Upper lobe of left lung (tissue), 6 donors: ENCODE measurements at regions not wholly inside any gene's neighbourhood (a gene's known extent, or its start where the extent isn't known, plus 50 kb on each side); places are given as distances from the start of the nearest gene placed in this dataset.

ENCODE experiments used
- ATAC-seq, 2 donors: fragments of 200-7000 bp; cut with Tn5 transposase; one replicate each; pipeline ENCODE4 v1.9.1; 2022; ENCODE audit warnings: mild to moderate bottlenecking in 2 of 2, moderate library complexity in 2 of 2; ENCODE audit not compliant: low FRiP score in 2 of 2
- DNase-seq, 2 donors: peaks; one replicate each; pipeline ENCODE4 v3.0.0-alpha.2; 2019 to 2020
- H3K27ac ChIP-seq, 4 donors: fragments of 200-600 bp; sonication (generic); one replicate each; pipeline ENCODE4 v1.5.1; 2016 to 2019
- H3K27me3 ChIP-seq, 4 donors: fragments of 200-600 bp; sonication (generic); one replicate each; pipeline ENCODE4 v1.5.1; 2017 to 2019
- H3K36me3 ChIP-seq, 4 donors: fragments of 200-600 bp; sonication (generic); one replicate each; pipeline ENCODE4 v1.5.1; 2016 to 2019
- H3K4me1 ChIP-seq, 4 donors: fragments of 200-600 bp; sonication (generic); one replicate each; pipeline ENCODE4 v1.5.1; 2018 to 2019
- H3K4me3 ChIP-seq, 4 donors: fragments of 200-600 bp; sonication (generic); one replicate each; pipeline ENCODE4 v1.5.1; 2017 to 2019; ENCODE audit warnings: mild to moderate bottlenecking in 2 of 4, moderate library complexity in 1 of 4
- H3K9me3 ChIP-seq, 4 donors: fragments of 200-600 bp; sonication (generic); one replicate each; pipeline ENCODE4 v1.5.1; 2018 to 2019
- EP300 ChIP-seq, 4 donors: sonication (generic); formaldehyde crosslinking; IDR thresholded peaks; one replicate each; pipeline ENCODE4 v1.5.1; 2017; ENCODE audit warnings: antibody characterized with exemption in 4 of 4, control low read depth in 2 of 4
- POLR2A ChIP-seq, 4 donors: fragments of 450-650 bp; IDR thresholded peaks; one replicate each; pipeline ENCODE4 v1.5.1; 2016 to 2017; ENCODE audit warnings: antibody characterized with exemption in 4 of 4, mild to moderate bottlenecking in 2 of 4
- POLR2AphosphoS5 ChIP-seq, 2 donors: sonication (generic); formaldehyde crosslinking; IDR thresholded peaks; one replicate each; pipeline ENCODE4 v1.5.1; 2017; ENCODE audit warnings: antibody characterized with exemption in 2 of 2
- WGBS, 2 donors: methylation state at CpG; one replicate each; pipeline ENCODE4 v1.1.5; 2017 to 2018; 5-methylcytosine and 5-hydroxymethylcytosine counted together
- TF ChIP-seq, protein P1 (sequence below), 6 experiments: fragments of 450-650 bp in 4 of 6; fragments of 200-600 bp in 2 of 6; sonication (generic) in 2 of 6; IDR thresholded peaks; one replicate each; pipeline ENCODE4 v1.5.1; 2016 to 2019; ENCODE audit warnings: antibody characterized with exemption in 6 of 6
- donor health status: DM: no; HTN: no; CAD: no; lungs with moderate emphysema.
- donor health status: DM: no; HTN: yes; CAD: no; lungs with severe emphysema.

DNA sequence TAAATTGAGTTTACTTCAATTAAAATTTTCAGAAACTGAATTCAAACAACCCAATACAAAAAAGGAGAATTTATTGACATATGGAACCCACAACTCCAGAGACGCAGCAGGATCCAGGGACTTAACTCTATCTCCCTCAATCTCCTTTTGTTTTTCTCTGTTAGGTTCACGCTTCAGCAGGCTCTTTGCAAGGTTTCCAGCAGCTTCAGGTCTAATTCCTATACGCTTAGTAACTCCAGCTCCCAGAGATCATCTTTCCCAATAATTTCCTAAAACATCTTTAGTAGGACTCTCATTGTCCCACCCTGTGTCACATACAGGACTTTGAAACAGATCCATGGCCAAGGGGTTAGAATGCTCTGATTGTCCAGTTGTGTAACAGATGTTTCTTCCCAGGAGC is 175.2 kb downstream of the RMST start:
- no peak for DNase-seq
- Histone ChIP-seq H3K27ac (no peak overlapping the region), H3K4me3 (no peak overlapping the region), H3K27me3 (no peaks in the 10 kb centered on the region), H3K36me3 (no peaks in the 10 kb centered on the region), H3K4me1 (no peaks in the 10 kb centered on the region), H3K9me3 (no peaks in the 10 kb centered on the region)
- 91% methylated on average over 3 of the region's 3 CpGs for WGBS, 2 donors
- no peak for TF ChIP-seq EP300 (IDR thresholded peaks at IDR 0.05)
- TF ChIP-seq, protein P1, sequence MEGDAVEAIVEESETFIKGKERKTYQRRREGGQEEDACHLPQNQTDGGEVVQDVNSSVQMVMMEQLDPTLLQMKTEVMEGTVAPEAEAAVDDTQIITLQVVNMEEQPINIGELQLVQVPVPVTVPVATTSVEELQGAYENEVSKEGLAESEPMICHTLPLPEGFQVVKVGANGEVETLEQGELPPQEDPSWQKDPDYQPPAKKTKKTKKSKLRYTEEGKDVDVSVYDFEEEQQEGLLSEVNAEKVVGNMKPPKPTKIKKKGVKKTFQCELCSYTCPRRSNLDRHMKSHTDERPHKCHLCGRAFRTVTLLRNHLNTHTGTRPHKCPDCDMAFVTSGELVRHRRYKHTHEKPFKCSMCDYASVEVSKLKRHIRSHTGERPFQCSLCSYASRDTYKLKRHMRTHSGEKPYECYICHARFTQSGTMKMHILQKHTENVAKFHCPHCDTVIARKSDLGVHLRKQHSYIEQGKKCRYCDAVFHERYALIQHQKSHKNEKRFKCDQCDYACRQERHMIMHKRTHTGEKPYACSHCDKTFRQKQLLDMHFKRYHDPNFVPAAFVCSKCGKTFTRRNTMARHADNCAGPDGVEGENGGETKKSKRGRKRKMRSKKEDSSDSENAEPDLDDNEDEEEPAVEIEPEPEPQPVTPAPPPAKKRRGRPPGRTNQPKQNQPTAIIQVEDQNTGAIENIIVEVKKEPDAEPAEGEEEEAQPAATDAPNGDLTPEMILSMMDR (IDR thresholded peaks at IDR 0.05): no peak
- no peak for TF ChIP-seq POLR2A (IDR thresholded peaks at IDR 0.05)
- TF ChIP-seq POLR2AphosphoS5 (IDR thresholded peaks at IDR 0.05): no peak
- no peak for ATAC-seq

DNA sequence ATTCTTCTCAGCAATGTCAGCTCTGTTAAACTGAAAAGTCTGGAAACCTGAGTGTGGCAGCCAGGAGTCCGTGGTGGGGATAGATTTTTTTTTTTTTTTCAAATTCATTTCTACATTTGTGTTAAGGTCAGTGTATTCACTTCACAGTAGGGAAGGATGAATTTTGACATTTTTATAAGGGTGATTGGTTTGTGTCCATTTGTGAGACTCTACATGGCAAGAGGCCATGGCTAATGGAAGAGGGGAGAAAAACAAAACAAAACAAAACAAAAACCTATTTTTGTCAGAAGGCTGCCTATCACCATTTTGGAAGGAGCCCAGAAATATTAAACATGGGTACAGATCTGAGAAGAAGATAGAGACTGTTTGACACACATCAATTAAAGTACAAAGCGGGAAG is 176.1 kb downstream of the RMST start:
- H3K4me1 ChIP-seq: no peaks in the 10 kb centered on the region
- H3K27ac ChIP-seq: no peak overlapping the region
- no peak overlapping the region for H3K4me3 ChIP-seq
- no peaks in the 10 kb centered on the region for H3K27me3 ChIP-seq
- H3K36me3 ChIP-seq: no peaks in the 10 kb centered on the region
- no peak for TF ChIP-seq POLR2AphosphoS5 (IDR thresholded peaks at IDR 0.05)
- ATAC-seq (no peak), DNase-seq (no peak)
- no peaks in the 10 kb centered on the region for H3K9me3 ChIP-seq
- 63 to 81% methylated on average over 2 of the region's 2 CpGs for WGBS, 2 donors

DNA sequence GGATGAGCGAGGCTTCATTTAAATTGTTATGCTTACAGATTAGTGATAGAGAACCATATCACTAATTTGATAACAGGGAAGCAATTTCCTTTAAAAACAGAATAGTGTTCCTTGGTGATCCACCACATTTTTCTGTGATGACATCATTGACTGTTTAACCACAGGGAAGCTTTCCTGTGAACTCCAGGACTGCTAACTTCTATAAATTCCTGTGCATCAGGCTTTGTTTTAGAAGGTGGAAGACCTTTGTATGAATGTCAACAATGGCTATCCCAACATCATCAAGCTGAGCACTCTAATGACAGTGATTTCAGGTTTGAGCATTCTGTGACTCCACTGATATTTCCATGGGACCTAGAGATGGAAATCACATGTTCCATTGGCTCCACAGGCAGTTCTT is 177.1 kb downstream of the RMST start:
- H3K27me3 ChIP-seq: no peaks in the 10 kb centered on the region
- H3K27ac ChIP-seq: no peak overlapping the region
- 88 to 93% methylated on average over 1 of the region's 1 CpG for WGBS, 2 donors
- H3K4me3 ChIP-seq: no peak overlapping the region
- DNase-seq (no peak), ATAC-seq (no peak)
- H3K36me3 ChIP-seq: no peaks in the 10 kb centered on the region
- TF ChIP-seq, protein P1 (IDR thresholded peaks at IDR 0.05): no peak
- TF ChIP-seq POLR2A (IDR thresholded peaks at IDR 0.05) (no peak), EP300 (IDR thresholded peaks at IDR 0.05) (no peak), POLR2AphosphoS5 (IDR thresholded peaks at IDR 0.05) (no peak)
- H3K9me3 ChIP-seq: no peaks in the 10 kb centered on the region
- H3K4me1 ChIP-seq: no peaks in the 10 kb centered on the region

DNA sequence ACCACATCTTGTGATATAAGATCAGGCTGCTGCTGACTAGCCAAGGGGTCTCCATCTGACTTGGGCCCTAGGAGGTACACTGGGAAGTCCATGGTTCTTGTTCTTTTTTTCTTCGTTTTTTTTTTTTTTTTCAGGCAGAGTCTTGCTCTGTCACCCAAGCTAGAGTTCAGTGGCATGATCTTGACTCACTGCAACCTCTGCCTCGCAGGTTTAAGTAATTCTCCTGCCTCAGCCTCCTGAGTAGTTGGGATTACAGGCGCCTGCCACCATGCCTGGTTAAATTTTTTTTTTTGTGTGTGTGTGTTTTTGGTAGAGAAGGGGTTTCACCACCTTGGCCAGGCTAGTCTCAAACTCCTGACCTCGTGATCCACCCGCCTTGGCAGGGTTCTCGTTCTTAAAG is 178.2 kb downstream of the RMST start:
- DNase-seq (no peak), ATAC-seq (no peak)
- TF ChIP-seq, protein P1 (IDR thresholded peaks at IDR 0.05): no peak
- TF ChIP-seq POLR2AphosphoS5 (IDR thresholded peaks at IDR 0.05) (no peak), POLR2A (IDR thresholded peaks at IDR 0.05) (no peak), EP300 (IDR thresholded peaks at IDR 0.05) (no peak)
- H3K4me1 ChIP-seq: no peaks in the 10 kb centered on the region
- H3K27ac ChIP-seq: no peak overlapping the region
- no peaks in the 10 kb centered on the region for H3K9me3 ChIP-seq
- H3K36me3 ChIP-seq: no peaks in the 10 kb centered on the region
- no peak overlapping the region for H3K4me3 ChIP-seq
- no peaks in the 10 kb centered on the region for H3K27me3 ChIP-seq
- WGBS, 2 donors: 87 to 90% methylated on average over 6 of the region's 6 CpGs

DNA sequence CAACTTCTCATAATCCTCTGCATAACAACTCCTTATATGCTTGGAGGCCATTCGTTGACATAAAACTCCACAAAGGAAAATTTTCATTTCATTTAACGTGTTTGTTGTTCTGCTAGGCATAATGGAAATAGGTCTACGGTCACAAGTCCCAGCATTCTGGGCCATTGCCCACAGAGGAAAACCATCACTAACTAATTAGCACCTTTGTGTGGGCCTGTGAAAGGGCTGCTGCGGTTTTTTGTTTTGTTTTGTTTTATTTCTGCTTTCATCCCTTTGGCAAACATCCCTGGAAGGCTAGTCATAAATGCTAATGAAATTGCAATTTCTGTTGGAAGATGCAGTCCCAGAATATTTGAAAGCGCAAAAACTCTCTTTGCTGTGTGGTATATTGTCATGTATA is 180.3 kb downstream of the RMST start:
- DNase-seq (no peak), ATAC-seq (no peak)
- H3K27me3 ChIP-seq: no peaks in the 10 kb centered on the region
- WGBS, 2 donors: 79 to 80% methylated on average over 5 of the region's 5 CpGs
- H3K4me1 ChIP-seq: no peaks in the 10 kb centered on the region
- TF ChIP-seq POLR2AphosphoS5 (IDR thresholded peaks at IDR 0.05): no peak
- TF ChIP-seq POLR2A (IDR thresholded peaks at IDR 0.05): no peak
- TF ChIP-seq, protein P1 (IDR thresholded peaks at IDR 0.05): no peak
- TF ChIP-seq EP300 (IDR thresholded peaks at IDR 0.05): no peak
- no peak overlapping the region for H3K4me3 ChIP-seq
- H3K9me3 ChIP-seq: no peaks in the 10 kb centered on the region
- no peaks in the 10 kb centered on the region for H3K36me3 ChIP-seq
- H3K27ac ChIP-seq: no peak overlapping the region
